GM21515 (cell line): ENCODE measurements at regions not wholly inside any gene's neighbourhood (a gene's known extent, or its start where the extent isn't known, plus 50 kb on each side); places are given as distances from the start of the nearest gene placed in this dataset.
"Not testable (repeated sequence)": the region's sequence is repeated elsewhere in the genome, so short reads cannot be mapped to it uniquely, and the experiment has no call there.

Experiments used
- ATAC-seq: cut with Tn5 transposase; IDR thresholded peaks from one replicate; pipeline ENCODE4 v1.9.1; 2021; ENCODE audit not compliant: unreplicated experiment

GRCh38 chr3:176357891-176358290 lies 839.4 kb downstream of the TBL1XR1 start:
- ATAC-seq = no peak

GRCh38 chr3:176354843-176355242 lies 842.4 kb downstream of the TBL1XR1 start:
- no peak for ATAC-seq

GRCh38 chr3:176352716-176353334 lies 844.5 kb downstream of the TBL1XR1 start:
- ATAC-seq = no peak

- no peak for ATAC-seq
Measured at GRCh38 chr3:176351408-176351807, 845.9 kb downstream of the TBL1XR1 start.

GRCh38 chr3:176349706-176350105 lies 847.6 kb downstream of the TBL1XR1 start:
- ATAC-seq = no peak

- ATAC-seq = no peak
Measured at GRCh38 chr3:176347424-176348146, 849.7 kb downstream of the TBL1XR1 start.

GRCh38 chr3:176341963-176342362 lies 855.3 kb downstream of the TBL1XR1 start:
- ATAC-seq = no peak

GRCh38 chr3:176328666-176329065 lies 868.6 kb downstream of the TBL1XR1 start:
- no peak for ATAC-seq

GRCh38 chr3:176328198-176328597 lies 869.1 kb downstream of the TBL1XR1 start:
- no peak for ATAC-seq

GRCh38 chr3:176326894-176327490 lies 870.3 kb downstream of the TBL1XR1 start:
- not testable (repeated sequence) for ATAC-seq

GRCh38 chr3:176321532-176321931 lies 875.8 kb downstream of the TBL1XR1 start:
- not testable (repeated sequence) for ATAC-seq

GRCh38 chr3:176321099-176321498 lies 876.2 kb downstream of the TBL1XR1 start:
- no peak for ATAC-seq

- ATAC-seq = no peak
Measured at GRCh38 chr3:176313426-176313825, 883.9 kb downstream of the TBL1XR1 start.

- ATAC-seq = no peak
Measured at GRCh38 chr3:176310641-176311040, 886.6 kb downstream of the TBL1XR1 start.

GRCh38 chr3:176302271-176302670 lies 895.0 kb downstream of the TBL1XR1 start:
- ATAC-seq = no peak

GRCh38 chr3:176296066-176296597 lies 901.1 kb downstream of the TBL1XR1 start:
- ATAC-seq = no peak

GRCh38 chr3:176293276-176293675 lies 904.0 kb downstream of the TBL1XR1 start:
- ATAC-seq = no peak

- ATAC-seq = no peak
Measured at GRCh38 chr3:176286476-176287085, 910.7 kb downstream of the TBL1XR1 start.

- ATAC-seq = no peak
Measured at GRCh38 chr3:176275538-176275937, 921.7 kb downstream of the TBL1XR1 start.

GRCh38 chr3:176275113-176275512 lies 922.2 kb downstream of the TBL1XR1 start:
- no peak for ATAC-seq

GRCh38 chr3:176274161-176274560 lies 923.1 kb downstream of the TBL1XR1 start:
- no peak for ATAC-seq

GRCh38 chr3:176262071-176262470 lies 935.2 kb downstream of the TBL1XR1 start:
- no peak for ATAC-seq
